ENCODE measurements at regions not wholly inside any gene's neighbourhood (a gene's known extent, or its start where the extent isn't known, plus 50 kb on each side); places are given as distances from the start of the nearest gene placed in this dataset.

GRCh38 chr16:35463358-35463757 is 2003.9 kb downstream of the TP53TG3F start:
- no peak overlapping the region for H3K4me3 ChIP-seq (ENCODE audit: low read depth, low read length)
- no peak for TF ChIP-seq CTCF (IDR thresholded peaks at IDR 0.05; ENCODE audit: low read depth, low read length, missing control alignments)
- no peak for DNase-seq (ENCODE audit: low read depth)

- H3K4me3 ChIP-seq (ENCODE audit: low read depth, low read length) = no peak overlapping the region
- TF ChIP-seq CTCF (IDR thresholded peaks at IDR 0.05; ENCODE audit: low read depth, low read length, missing control alignments) = no peak
- DNase-seq (ENCODE audit: low read depth) = no peak
Observed at GRCh38 chr16:35480361-35480760, 2020.9 kb downstream of the TP53TG3F start.

GRCh38 chr16:35480988-35481387 is 2021.6 kb downstream of the TP53TG3F start:
- no peak for TF ChIP-seq CTCF (IDR thresholded peaks at IDR 0.05; ENCODE audit: low read depth, low read length, missing control alignments)
- no peak for DNase-seq (ENCODE audit: low read depth)
- H3K4me3 ChIP-seq (ENCODE audit: low read depth, low read length) = no peak overlapping the region

GRCh38 chr16:35485915-35486314 is 2026.5 kb downstream of the TP53TG3F start:
- H3K4me3 ChIP-seq (ENCODE audit: low read depth, low read length) = no peak overlapping the region
- TF ChIP-seq CTCF (IDR thresholded peaks at IDR 0.05; ENCODE audit: low read depth, low read length, missing control alignments) = no peak
- no peak for DNase-seq (ENCODE audit: low read depth)

- DNase-seq (ENCODE audit: low read depth) = no peak
- TF ChIP-seq CTCF (IDR thresholded peaks at IDR 0.05; ENCODE audit: low read depth, low read length, missing control alignments) = no peak
Observed at GRCh38 chr16:35492225-35492624, 2032.8 kb downstream of the TP53TG3F start.

GRCh38 chr16:35497399-35497798 is 2038.0 kb downstream of the TP53TG3F start:
- DNase-seq (ENCODE audit: low read depth) = no peak
- no peak for TF ChIP-seq CTCF (IDR thresholded peaks at IDR 0.05; ENCODE audit: low read depth, low read length, missing control alignments)
- H3K4me3 ChIP-seq (ENCODE audit: low read depth, low read length) = no peak overlapping the region

More at GRCh38 chr16:35492225-35492624, 2032.8 kb downstream of the TP53TG3F start:
- H3K4me3 ChIP-seq (ENCODE audit: low read depth, low read length) = no peak overlapping the region

GRCh38 chr16:35506018-35506897 is 2046.8 kb downstream of the TP53TG3F start:
- TF ChIP-seq CTCF (IDR thresholded peaks at IDR 0.05; ENCODE audit: low read depth, low read length, missing control alignments) = no peak
- no peak for DNase-seq (ENCODE audit: low read depth)
- H3K4me3 ChIP-seq (ENCODE audit: low read depth, low read length) = no peak overlapping the region

Measured in GM12864 (cell line).